GM23338 (cell line): ENCODE measurements at regions not wholly inside any gene's neighbourhood (a gene's known extent, or its start where the extent isn't known, plus 50 kb on each side); places are given as distances from the start of the nearest gene placed in this dataset.

Experiments used
- ATAC-seq: fragments of 200-7000 bp; cut with Tn5 transposase; 3 replicates; pipeline ENCODE4 v1.9.1; 2020
- DNase-seq: peaks from one replicate; pipeline ENCODE4 v3.0.0-alpha.2; 2015; ENCODE audit warnings: low spot score
- H2AFZ ChIP-seq: fragments of 200-600 bp; sonication (generic); 2 replicates; pipeline ENCODE4 v1.8.0; 2016; ENCODE audit warnings: antibody characterized with exemption, mild to moderate bottlenecking, moderate library complexity
- H3F3A ChIP-seq: fragments of 200-600 bp; sonication (generic); replicated peaks from 2 replicates; pipeline ENCODE4 v1.8.0; 2017; ENCODE audit warnings: antibody characterized with exemption, mixed run types, low read depth
- H3K27ac ChIP-seq: fragments of 200-600 bp; sonication (generic); 2 replicates; pipeline ENCODE4 v1.6.1; 2016; ENCODE audit warnings: low read depth
- H3K27me3 ChIP-seq: fragments of 200-600 bp; sonication (generic); 2 replicates; pipeline ENCODE4 v1.8.0; 2016; ENCODE audit warnings: mild to moderate bottlenecking, mixed run types, moderate library complexity; ENCODE audit not compliant: insufficient read depth
- H3K36me3 ChIP-seq: fragments of 200-600 bp; sonication (generic); 2 replicates; pipeline ENCODE4 v1.8.0; 2016; ENCODE audit warnings: mild to moderate bottlenecking; ENCODE audit not compliant: insufficient read depth
- H3K4me1 ChIP-seq: fragments of 200-600 bp; sonication (generic); 2 replicates; pipeline ENCODE4 v1.8.0; 2016; ENCODE audit warnings: mild to moderate bottlenecking, moderate library complexity; ENCODE audit not compliant: insufficient read depth
- H3K4me2 ChIP-seq: fragments of 200-600 bp; sonication (generic); 2 replicates; pipeline ENCODE4 v1.7.1; 2017; ENCODE audit warnings: mixed run types
- H3K4me3 ChIP-seq: fragments of 200-600 bp; sonication (generic); 2 replicates; pipeline ENCODE4 v1.6.1; 2016; ENCODE audit warnings: mixed run types
- H3K79me2 ChIP-seq: fragments of 200-600 bp; sonication (generic); replicated peaks from 2 replicates; pipeline ENCODE4 v1.8.0; 2017; ENCODE audit warnings: mild to moderate bottlenecking; ENCODE audit not compliant: insufficient read depth
- H3K9me2 ChIP-seq: fragments of 200-600 bp; sonication (generic); 2 replicates; pipeline ENCODE4 v1.8.0; 2017; ENCODE audit not compliant: insufficient read depth
- H4K20me1 ChIP-seq: fragments of 200-600 bp; sonication (generic); replicated peaks from 2 replicates; pipeline ENCODE4 v1.8.0; 2017; ENCODE audit warnings: mild to moderate bottlenecking; ENCODE audit not compliant: insufficient read depth
- H3K27ac Mint-ChIP-seq: 2 replicates; pipeline ENCODE4 v1.8.0; 2020; ENCODE audit warnings: inconsistent platforms, mild to moderate bottlenecking, moderate library complexity, mixed read lengths
- H3K27me3 Mint-ChIP-seq: 3 replicates; pipeline ENCODE4 v1.8.0; 2022; ENCODE audit warnings: low read depth, mild to moderate bottlenecking, moderate library complexity, mixed read lengths, inconsistent platforms; ENCODE audit not compliant: insufficient read depth, poor library complexity
- H3K36me3 Mint-ChIP-seq: 3 replicates; pipeline ENCODE4 v1.8.0; 2021; ENCODE audit warnings: low read depth, mild to moderate bottlenecking, inconsistent platforms, moderate library complexity, mixed read lengths
- H3K4me1 Mint-ChIP-seq: 3 replicates; pipeline ENCODE4 v1.8.0; 2020; ENCODE audit warnings: mild to moderate bottlenecking, inconsistent platforms, mixed read lengths
- H3K4me3 Mint-ChIP-seq: 3 replicates; pipeline ENCODE4 v1.8.0; 2021; ENCODE audit warnings: moderate library complexity, mild to moderate bottlenecking, inconsistent platforms, mixed read lengths
- H3K9me3 Mint-ChIP-seq: 3 replicates; pipeline ENCODE4 v1.8.0; 2020; ENCODE audit warnings: moderate library complexity, mild to moderate bottlenecking, inconsistent platforms, mixed read lengths
- CREB1 ChIP-seq: fragments of 250-450 bp; sonication (Bioruptor Pico); IDR thresholded peaks from 2 replicates; pipeline ENCODE4 v1.5.0; 2020; ENCODE audit warnings: low read depth, mild to moderate bottlenecking, moderate library complexity
- EZH2 ChIP-seq: fragments of 200-600 bp; sonication (generic); IDR thresholded peaks from one replicate; pipeline ENCODE4 v1.8.0; 2017; ENCODE audit warnings: antibody characterized with exemption, mild to moderate bottlenecking, low read depth; ENCODE audit not compliant: unreplicated experiment
- EZH2phosphoT487 ChIP-seq: fragments of 200-600 bp; sonication (generic); IDR thresholded peaks from one replicate; pipeline ENCODE4 v1.8.1; 2018; ENCODE audit warnings: antibody characterized with exemption; ENCODE audit not compliant: unreplicated experiment
- JUNB ChIP-seq: IDR thresholded peaks from one replicate; pipeline ENCODE4 v1.6.1; 2016; ENCODE audit warnings: antibody characterized with exemption; ENCODE audit not compliant: unreplicated experiment
- NANOG ChIP-seq: IDR thresholded peaks from 2 replicates; pipeline ENCODE4 v1.6.1; 2016; ENCODE audit warnings: antibody characterized with exemption, borderline replicate concordance
- POLR2AphosphoS5 ChIP-seq: IDR thresholded peaks from 2 replicates; pipeline ENCODE4 v1.6.1; 2016; ENCODE audit warnings: antibody characterized with exemption, low read depth
- REST ChIP-seq: IDR thresholded peaks from one replicate; pipeline ENCODE4 v1.6.1; 2018; ENCODE audit warnings: antibody characterized with exemption; ENCODE audit not compliant: unreplicated experiment
- STAT1 ChIP-seq: IDR thresholded peaks from one replicate; pipeline ENCODE4 v1.6.1; 2016; ENCODE audit warnings: antibody characterized with exemption; ENCODE audit not compliant: unreplicated experiment
- ZNF114 ChIP-seq: fragments of 250-450 bp; sonication (Bioruptor Pico); IDR thresholded peaks from 2 replicates; pipeline ENCODE4 v1.5.0; 2020; ENCODE audit warnings: mild to moderate bottlenecking, moderate library complexity
- ZNF331 ChIP-seq: fragments of 250-450 bp; sonication (Bioruptor Pico); IDR thresholded peaks from 2 replicates; pipeline ENCODE4 v1.5.0; 2020; ENCODE audit warnings: low read depth, mild to moderate bottlenecking, moderate library complexity
- TF ChIP-seq, protein P1 (sequence below): IDR thresholded peaks from 2 replicates; pipeline ENCODE4 v1.6.1; 2016; ENCODE audit warnings: antibody characterized with exemption
- TF ChIP-seq, protein P2 (sequence below), 2 experiments: fragments of 200-600 bp in 1 of 2; sonication (generic) in 1 of 2; conservative IDR thresholded peaks; 2 replicates each; pipeline versions ENCODE4 v1.5.1 to v1.6.1; 2016 to 2017; ENCODE audit warnings: antibody characterized with exemption in 2 of 2, low read depth in 2 of 2, mild to moderate bottlenecking in 2 of 2, moderate library complexity in 1 of 2
- TF ChIP-seq, protein P3 (sequence below): fragments of 250-450 bp; sonication (Bioruptor Pico); IDR thresholded peaks from 2 replicates; pipeline ENCODE4 v1.5.0; 2020; ENCODE audit warnings: mild to moderate bottlenecking, moderate library complexity

GRCh38 chr4:151939670-151940069, 178.9 kb upstream of the GATB start:
- H3K4me3 Mint-ChIP-seq, result no peak overlapping the region
- TF ChIP-seq POLR2AphosphoS5 (no peak), CREB1 (CRISPR knock-in tag) (no peak), ZNF331 (CRISPR knock-in tag) (no peak), EZH2 (no peak), REST (no peak), NANOG (no peak), ZNF114 (no peak), STAT1 (no peak), EZH2phosphoT487 (no peak), JUNB (no peak)
- TF ChIP-seq, protein P1, sequence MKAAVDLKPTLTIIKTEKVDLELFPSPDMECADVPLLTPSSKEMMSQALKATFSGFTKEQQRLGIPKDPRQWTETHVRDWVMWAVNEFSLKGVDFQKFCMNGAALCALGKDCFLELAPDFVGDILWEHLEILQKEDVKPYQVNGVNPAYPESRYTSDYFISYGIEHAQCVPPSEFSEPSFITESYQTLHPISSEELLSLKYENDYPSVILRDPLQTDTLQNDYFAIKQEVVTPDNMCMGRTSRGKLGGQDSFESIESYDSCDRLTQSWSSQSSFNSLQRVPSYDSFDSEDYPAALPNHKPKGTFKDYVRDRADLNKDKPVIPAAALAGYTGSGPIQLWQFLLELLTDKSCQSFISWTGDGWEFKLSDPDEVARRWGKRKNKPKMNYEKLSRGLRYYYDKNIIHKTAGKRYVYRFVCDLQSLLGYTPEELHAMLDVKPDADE, result no peak
- TF ChIP-seq, protein P2, sequence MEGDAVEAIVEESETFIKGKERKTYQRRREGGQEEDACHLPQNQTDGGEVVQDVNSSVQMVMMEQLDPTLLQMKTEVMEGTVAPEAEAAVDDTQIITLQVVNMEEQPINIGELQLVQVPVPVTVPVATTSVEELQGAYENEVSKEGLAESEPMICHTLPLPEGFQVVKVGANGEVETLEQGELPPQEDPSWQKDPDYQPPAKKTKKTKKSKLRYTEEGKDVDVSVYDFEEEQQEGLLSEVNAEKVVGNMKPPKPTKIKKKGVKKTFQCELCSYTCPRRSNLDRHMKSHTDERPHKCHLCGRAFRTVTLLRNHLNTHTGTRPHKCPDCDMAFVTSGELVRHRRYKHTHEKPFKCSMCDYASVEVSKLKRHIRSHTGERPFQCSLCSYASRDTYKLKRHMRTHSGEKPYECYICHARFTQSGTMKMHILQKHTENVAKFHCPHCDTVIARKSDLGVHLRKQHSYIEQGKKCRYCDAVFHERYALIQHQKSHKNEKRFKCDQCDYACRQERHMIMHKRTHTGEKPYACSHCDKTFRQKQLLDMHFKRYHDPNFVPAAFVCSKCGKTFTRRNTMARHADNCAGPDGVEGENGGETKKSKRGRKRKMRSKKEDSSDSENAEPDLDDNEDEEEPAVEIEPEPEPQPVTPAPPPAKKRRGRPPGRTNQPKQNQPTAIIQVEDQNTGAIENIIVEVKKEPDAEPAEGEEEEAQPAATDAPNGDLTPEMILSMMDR (conservative IDR thresholded peaks at IDR 0.05; ENCODE audit: low read depth in 2 of 2), result no peak
- TF ChIP-seq, protein P3, sequence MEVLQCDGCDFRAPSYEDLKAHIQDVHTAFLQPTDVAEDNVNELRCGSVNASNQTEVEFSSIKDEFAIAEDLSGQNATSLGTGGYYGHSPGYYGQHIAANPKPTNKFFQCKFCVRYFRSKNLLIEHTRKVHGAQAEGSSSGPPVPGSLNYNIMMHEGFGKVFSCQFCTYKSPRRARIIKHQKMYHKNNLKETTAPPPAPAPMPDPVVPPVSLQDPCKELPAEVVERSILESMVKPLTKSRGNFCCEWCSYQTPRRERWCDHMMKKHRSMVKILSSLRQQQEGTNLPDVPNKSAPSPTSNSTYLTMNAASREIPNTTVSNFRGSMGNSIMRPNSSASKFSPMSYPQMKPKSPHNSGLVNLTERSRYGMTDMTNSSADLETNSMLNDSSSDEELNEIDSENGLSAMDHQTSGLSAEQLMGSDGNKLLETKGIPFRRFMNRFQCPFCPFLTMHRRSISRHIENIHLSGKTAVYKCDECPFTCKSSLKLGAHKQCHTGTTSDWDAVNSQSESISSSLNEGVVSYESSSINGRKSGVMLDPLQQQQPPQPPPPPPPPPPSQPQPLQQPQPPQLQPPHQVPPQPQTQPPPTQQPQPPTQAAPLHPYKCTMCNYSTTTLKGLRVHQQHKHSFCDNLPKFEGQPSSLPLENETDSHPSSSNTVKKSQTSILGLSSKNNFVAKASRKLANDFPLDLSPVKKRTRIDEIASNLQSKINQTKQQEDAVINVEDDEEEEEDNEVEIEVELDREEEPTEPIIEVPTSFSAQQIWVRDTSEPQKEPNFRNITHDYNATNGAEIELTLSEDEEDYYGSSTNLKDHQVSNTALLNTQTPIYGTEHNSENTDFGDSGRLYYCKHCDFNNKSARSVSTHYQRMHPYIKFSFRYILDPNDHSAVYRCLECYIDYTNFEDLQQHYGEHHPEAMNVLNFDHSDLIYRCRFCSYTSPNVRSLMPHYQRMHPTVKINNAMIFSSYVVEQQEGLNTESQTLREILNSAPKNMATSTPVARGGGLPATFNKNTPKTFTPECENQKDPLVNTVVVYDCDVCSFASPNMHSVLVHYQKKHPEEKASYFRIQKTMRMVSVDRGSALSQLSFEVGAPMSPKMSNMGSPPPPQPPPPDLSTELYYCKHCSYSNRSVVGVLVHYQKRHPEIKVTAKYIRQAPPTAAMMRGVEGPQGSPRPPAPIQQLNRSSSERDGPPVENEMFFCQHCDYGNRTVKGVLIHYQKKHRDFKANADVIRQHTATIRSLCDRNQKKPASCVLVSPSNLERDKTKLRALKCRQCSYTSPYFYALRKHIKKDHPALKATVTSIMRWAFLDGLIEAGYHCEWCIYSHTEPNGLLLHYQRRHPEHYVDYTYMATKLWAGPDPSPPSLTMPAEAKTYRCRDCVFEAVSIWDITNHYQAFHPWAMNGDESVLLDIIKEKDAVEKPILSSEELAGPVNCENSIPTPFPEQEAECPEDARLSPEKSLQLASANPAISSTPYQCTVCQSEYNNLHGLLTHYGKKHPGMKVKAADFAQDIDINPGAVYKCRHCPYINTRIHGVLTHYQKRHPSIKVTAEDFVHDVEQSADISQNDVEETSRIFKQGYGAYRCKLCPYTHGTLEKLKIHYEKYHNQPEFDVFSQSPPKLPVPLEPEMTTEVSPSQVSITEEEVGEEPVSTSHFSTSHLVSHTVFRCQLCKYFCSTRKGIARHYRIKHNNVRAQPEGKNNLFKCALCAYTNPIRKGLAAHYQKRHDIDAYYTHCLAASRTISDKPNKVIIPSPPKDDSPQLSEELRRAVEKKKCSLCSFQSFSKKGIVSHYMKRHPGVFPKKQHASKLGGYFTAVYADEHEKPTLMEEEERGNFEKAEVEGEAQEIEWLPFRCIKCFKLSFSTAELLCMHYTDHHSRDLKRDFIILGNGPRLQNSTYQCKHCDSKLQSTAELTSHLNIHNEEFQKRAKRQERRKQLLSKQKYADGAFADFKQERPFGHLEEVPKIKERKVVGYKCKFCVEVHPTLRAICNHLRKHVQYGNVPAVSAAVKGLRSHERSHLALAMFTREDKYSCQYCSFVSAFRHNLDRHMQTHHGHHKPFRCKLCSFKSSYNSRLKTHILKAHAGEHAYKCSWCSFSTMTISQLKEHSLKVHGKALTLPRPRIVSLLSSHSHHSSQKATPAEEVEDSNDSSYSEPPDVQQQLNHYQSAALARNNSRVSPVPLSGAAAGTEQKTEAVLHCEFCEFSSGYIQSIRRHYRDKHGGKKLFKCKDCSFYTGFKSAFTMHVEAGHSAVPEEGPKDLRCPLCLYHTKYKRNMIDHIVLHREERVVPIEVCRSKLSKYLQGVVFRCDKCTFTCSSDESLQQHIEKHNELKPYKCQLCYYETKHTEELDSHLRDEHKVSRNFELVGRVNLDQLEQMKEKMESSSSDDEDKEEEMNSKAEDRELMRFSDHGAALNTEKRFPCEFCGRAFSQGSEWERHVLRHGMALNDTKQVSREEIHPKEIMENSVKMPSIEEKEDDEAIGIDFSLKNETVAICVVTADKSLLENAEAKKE, result no peak

More at GRCh38 chr4:151939670-151940069, 178.9 kb upstream of the GATB start:
- no peaks in the 10 kb centered on the region; the same call in 1 of the 3 replicates for H3K36me3 Mint-ChIP-seq
- H3K4me2 ChIP-seq, result no peak overlapping the region
- H3K4me1 ChIP-seq, result no peaks in the 10 kb centered on the region
- no peaks in the 10 kb centered on the region for H3K27me3 Mint-ChIP-seq
- H4K20me1 ChIP-seq, result no peaks in the 10 kb centered on the region
- no peak for ATAC-seq
- peak overlapping the region; percentile 49; the same call in 1 of the 2 replicates for H2AFZ ChIP-seq
- H3K36me3 ChIP-seq, result no peaks in the 10 kb centered on the region; the same call in 1 of the 2 replicates
- no peaks in the 10 kb centered on the region for H3K4me1 Mint-ChIP-seq
- H3F3A ChIP-seq, result no peaks in the 10 kb centered on the region
- no peaks in the 10 kb centered on the region for H3K79me2 ChIP-seq
- no peak overlapping the region for H3K27ac ChIP-seq
- H3K27me3 ChIP-seq, result no peaks in the 10 kb centered on the region
- H3K9me3 Mint-ChIP-seq, result peaks cover 12% of the 10 kb centered on the region
- no peaks in the 10 kb centered on the region for H3K9me2 ChIP-seq
- H3K4me3 ChIP-seq, result no peak overlapping the region
- DNase-seq, result no peak
- no peak overlapping the region for H3K27ac Mint-ChIP-seq
